GM13977 (cell line): ENCODE measurements at regions not wholly inside any gene's neighbourhood (a gene's known extent, or its start where the extent isn't known, plus 50 kb on each side); places are given as distances from the start of the nearest gene placed in this dataset.

Source experiments
- DNase-seq: peaks from one replicate; pipeline ENCODE4 v3.0.0; 2012; ENCODE audit warnings: low spot score
- in situ Hi-C: fragments of 300-500 bp; cut with MboI; formaldehyde crosslinking; loops from one replicate; pipeline ENCODE4 v1.12.0; 2022; ENCODE audit warnings: low sequenced_read_pairs, low pct_unique_long_range_greater_than_20kb, mixed read lengths, inconsistent platforms; ENCODE audit not compliant: unreplicated experiment
- TF ChIP-seq, protein P1 (sequence below): IDR thresholded peaks from 2 replicates; pipeline ENCODE4 v1.5.1; 2012; ENCODE audit warnings: mild to moderate bottlenecking, control low read depth; ENCODE audit not compliant: insufficient read depth; ENCODE audit errors: extremely low read depth, missing control alignments

DNA sequence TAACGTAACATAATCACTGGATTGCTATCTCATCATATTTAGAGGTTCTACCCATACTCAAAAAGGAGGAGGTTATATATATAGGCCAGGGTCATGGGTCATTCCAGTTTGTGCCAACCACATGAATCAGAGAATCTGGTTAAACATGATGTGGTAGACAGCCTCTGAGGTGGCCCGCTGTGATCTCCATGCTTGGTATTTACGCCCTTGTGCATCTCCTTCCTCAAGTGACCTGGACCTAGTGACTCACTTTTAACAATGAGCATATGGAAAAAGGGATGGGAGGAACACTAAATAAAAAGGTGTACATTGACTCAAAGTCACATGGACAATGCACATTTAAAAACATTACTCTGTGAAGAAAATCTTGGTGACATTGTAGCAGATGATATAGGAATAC, 77.7 kb upstream of the CTNND2 start:
- TF ChIP-seq, protein P1, sequence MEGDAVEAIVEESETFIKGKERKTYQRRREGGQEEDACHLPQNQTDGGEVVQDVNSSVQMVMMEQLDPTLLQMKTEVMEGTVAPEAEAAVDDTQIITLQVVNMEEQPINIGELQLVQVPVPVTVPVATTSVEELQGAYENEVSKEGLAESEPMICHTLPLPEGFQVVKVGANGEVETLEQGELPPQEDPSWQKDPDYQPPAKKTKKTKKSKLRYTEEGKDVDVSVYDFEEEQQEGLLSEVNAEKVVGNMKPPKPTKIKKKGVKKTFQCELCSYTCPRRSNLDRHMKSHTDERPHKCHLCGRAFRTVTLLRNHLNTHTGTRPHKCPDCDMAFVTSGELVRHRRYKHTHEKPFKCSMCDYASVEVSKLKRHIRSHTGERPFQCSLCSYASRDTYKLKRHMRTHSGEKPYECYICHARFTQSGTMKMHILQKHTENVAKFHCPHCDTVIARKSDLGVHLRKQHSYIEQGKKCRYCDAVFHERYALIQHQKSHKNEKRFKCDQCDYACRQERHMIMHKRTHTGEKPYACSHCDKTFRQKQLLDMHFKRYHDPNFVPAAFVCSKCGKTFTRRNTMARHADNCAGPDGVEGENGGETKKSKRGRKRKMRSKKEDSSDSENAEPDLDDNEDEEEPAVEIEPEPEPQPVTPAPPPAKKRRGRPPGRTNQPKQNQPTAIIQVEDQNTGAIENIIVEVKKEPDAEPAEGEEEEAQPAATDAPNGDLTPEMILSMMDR = no peak
- no peak for DNase-seq
- in situ Hi-C loops = no loop called here

DNA sequence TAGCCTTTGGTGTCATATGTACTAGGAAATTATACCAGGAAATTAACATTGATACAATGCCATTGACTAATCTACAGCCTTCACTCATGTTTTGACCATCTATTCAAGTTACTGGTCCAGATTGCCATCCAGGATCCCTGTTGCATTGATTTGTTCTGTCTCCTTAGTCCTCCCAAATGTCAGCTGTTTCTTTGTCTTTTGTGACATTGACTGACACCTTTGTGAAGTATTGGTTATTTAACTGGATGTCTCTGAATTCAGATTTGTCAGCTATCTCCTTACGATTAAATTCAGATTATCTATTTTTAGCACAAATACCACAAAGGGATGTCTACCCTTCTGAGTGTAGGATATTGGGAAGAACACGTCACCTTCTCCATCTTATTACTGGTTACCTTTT, 73.7 kb upstream of the CTNND2 start:
- TF ChIP-seq, protein P1 = no peak
- in situ Hi-C loops = no loop called here

DNA sequence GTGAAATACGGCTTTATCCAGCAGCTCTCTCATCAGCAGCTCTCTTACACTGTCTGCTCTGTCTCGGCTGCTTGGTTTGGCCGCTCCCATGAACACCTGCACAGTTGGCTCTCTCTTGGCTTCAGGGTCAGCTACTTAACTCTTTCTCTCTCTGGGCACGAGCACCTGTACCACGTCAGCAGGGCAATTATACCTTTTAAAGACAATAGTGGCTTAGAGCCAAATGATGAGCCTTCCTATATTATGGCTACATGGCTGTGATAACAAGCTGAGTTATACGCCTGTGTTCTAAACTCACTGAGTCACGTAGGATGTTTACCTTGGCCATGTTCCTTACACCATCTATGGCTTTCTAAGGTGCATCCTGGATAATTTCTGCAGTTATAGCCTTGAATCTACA, 69.2 kb upstream of the CTNND2 start:
- in situ Hi-C loops = no loop called here
- TF ChIP-seq, protein P1 = no peak
- DNase-seq = no peak

More for the DNA sequence above, 73.7 kb upstream of the CTNND2 start:
- no peak for DNase-seq

DNA sequence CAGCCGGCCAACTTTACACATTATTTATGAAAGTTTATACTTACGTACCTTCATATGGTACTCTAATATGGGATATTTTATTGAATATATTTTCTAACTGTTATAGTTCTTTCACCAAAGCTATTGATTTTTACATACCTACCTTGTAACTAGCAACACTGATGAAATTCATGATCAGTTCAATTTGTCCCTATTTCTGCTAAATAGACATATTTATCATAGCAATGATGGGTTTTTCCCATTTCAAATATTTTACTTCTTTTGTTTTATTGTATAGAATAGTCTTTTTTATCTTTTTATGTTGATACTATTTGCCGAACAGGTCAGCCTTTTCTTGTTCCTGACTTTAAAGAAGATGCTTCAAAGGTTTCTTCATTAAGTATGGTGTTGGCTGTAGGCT, 59.0 kb upstream of the CTNND2 start:
- in situ Hi-C loops = no loop called here
- no peak for DNase-seq
- TF ChIP-seq, protein P1 = no peak

DNA sequence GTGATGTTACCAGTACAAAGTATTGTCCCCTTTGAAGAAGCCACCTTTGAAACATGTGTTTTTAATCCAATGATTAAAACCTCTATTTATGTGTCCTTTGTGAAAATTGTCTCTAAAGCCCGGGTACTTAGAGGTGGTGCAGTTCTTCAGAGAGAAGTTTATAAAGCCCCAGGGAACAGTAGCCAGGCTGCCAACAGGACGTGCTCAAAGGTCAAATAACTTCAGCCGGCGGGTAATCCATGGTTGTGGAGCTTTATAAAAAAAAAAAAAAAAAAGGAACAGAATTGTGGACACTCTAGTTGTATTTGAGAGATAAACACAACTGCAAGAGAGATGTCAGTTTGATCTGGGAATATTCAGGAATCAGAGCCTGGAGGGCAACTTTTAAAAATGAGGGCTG, 57.9 kb upstream of the CTNND2 start:
- TF ChIP-seq, protein P1 = no peak
- DNase-seq = no peak
- in situ Hi-C loops = no loop called here

DNA sequence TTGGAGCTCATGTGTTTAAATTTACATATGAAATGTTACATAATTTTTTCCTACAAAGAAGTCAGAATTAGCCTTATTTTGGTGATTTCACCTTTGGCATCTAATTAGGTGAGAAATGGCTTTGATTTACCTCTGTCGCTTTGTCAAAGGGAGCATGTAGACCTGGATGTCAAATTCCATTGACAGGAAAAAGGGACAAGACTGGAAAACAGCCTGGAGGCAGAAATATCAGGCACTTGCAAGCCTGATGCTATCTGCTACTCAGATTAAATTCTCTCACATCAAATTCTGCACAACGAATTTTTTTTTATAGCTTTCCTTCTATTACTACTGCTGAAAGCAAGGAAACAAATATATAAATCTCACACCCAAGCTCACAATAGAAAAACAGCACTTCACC, 54.1 kb upstream of the CTNND2 start:
- no peak for DNase-seq
- TF ChIP-seq, protein P1 = no peak
- in situ Hi-C loops = no loop called here

DNA sequence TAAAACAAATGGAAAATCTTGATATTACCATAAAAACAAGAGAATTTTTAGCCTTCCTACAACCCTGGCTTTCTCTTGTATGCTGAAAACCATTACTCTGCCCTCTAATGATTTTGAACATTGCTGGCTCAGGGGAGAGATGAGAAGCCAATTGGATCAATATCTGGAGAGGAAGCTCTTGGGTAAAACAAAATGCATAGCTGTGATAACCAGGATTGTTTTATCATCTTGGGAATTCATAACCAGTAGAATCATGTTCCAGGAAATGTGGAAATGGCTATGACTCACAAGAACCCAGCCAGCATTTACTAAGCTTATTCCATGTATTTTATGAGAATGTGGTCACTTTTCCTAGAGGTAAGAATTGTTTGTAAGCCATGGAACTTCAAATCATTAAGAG, 51.1 kb upstream of the CTNND2 start:
- DNase-seq = no peak
- TF ChIP-seq, protein P1 = no peak
- in situ Hi-C loops = no loop called here
